Kidney epithelial cell (primary cell): ENCODE measurements at regions not wholly inside any gene's neighbourhood (a gene's known extent, or its start where the extent isn't known, plus 50 kb on each side); places are given as distances from the start of the nearest gene placed in this dataset.
A peak's percentile ranks its signal among the peaks of the same experiment; 100 is the strongest.

Experiments used
- DNase-seq: peaks from one replicate; pipeline ENCODE4 v3.0.0-alpha.2; 2010; ENCODE audit warnings: low read depth
- H3K27me3 ChIP-seq: 2 replicates; pipeline ENCODE4 v1.6.0; 2011; ENCODE audit warnings: low read length; ENCODE audit not compliant: control insufficient read depth, insufficient read depth
- H3K36me3 ChIP-seq: 2 replicates; pipeline ENCODE4 v1.5.1; 2011; ENCODE audit warnings: low read length; ENCODE audit not compliant: control insufficient read depth, insufficient read depth
- H3K4me3 ChIP-seq: 2 replicates; pipeline ENCODE4 v1.5.1; 2011; ENCODE audit warnings: low read depth, mild to moderate bottlenecking, control low read depth, low read length
- TF ChIP-seq, protein P1 (sequence below): IDR thresholded peaks from 2 replicates; pipeline ENCODE4 v1.5.1; 2011; ENCODE audit warnings: mild to moderate bottlenecking, moderate library complexity, low read length, control low read depth, inconsistent platforms; ENCODE audit not compliant: insufficient read depth, poor library complexity, severe bottlenecking

DNA sequence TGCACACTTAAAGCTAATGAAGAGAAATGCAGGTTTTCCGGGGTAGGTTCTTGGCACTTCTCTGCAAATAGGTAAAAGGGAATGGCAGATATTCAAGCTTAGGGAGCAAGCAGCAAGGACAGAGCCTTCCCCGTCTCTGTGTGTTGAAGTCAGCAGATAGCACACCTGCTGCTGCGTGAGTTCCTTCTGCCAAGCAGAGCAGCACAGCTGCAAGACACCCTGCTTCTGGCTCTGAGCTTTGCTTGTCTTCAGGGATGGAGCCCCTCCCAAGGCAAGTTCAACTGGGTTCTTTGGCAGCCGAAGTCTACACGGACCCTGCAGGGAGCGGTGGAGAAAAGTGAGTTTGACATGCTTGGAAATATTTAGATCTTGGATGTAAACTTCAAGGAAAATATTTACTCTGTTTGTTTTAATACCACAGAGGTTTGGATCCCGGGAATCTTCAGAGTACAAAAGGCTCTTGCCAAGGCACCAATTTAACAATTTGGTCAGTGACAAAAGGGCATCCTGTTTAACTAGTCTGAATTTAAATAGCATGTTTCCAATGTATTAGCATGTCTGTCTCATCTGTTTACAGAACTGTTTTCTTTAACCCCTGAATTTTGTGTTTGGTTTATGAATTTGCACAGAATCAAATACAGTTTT lies 113.4 kb upstream of the KCNJ16 start:
- H3K36me3 ChIP-seq, result no peaks in the 10 kb centered on the region
- DNase-seq, result no peak
- no peaks in the 10 kb centered on the region for H3K27me3 ChIP-seq
- no peak overlapping the region for H3K4me3 ChIP-seq
- TF ChIP-seq, protein P1, sequence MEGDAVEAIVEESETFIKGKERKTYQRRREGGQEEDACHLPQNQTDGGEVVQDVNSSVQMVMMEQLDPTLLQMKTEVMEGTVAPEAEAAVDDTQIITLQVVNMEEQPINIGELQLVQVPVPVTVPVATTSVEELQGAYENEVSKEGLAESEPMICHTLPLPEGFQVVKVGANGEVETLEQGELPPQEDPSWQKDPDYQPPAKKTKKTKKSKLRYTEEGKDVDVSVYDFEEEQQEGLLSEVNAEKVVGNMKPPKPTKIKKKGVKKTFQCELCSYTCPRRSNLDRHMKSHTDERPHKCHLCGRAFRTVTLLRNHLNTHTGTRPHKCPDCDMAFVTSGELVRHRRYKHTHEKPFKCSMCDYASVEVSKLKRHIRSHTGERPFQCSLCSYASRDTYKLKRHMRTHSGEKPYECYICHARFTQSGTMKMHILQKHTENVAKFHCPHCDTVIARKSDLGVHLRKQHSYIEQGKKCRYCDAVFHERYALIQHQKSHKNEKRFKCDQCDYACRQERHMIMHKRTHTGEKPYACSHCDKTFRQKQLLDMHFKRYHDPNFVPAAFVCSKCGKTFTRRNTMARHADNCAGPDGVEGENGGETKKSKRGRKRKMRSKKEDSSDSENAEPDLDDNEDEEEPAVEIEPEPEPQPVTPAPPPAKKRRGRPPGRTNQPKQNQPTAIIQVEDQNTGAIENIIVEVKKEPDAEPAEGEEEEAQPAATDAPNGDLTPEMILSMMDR, result no peak

DNA sequence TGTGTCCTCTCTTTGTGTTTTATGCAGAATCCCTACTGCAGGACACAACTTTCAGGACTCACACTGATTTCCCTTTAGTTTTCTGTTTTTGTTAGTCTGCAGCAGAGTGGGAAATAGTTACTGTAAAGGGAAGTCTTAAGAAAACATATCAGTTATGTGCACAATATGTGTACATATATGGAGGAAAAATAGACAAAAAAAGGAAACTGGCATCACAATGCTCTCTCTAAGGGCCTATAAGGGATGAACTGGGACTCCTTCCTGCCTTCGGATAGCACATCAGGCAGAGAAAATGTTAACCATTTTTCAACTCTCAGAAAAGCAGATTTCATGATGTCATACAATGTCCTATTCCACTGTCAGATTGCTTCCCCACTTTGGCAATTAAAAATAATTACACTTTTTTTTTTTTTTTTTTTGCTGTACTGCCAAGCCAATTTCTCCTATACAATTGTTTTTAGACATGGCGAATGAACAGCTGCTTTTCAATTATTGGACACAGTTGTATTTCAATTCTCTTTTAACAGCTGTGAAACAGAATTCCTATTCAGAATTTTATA lies 112.5 kb upstream of the KCNJ16 start:
- Histone ChIP-seq H3K4me3 (no peak overlapping the region), H3K36me3 (no peaks in the 10 kb centered on the region), H3K27me3 (no peaks in the 10 kb centered on the region)
- DNase-seq, result no peak
- TF ChIP-seq, protein P1, result no peak

DNA sequence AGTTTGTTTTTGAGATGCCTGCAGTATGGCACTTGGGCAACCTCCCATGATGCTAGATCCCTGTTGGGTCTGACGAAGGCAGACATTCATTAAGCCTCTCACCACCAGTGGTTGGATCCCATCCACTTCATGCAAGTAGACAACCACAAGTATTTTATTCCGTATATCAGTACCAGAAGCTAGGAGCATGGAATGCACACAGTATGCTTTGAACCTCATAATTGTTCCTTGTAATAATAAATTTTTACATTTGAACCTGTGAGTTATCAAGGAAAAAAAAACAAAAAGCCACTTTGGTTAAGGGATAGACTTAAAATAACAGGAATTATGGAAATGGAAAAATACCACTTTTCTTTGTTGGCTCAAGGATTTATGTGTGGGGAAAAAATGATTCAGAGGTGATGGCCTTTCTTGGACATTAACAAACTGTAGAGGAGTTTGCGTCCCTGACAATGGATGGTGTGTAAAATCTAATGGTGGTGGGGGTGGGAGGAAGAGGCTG lies 107.1 kb upstream of the KCNJ16 start:
- DNase-seq, result peak; percentile 31
- Histone ChIP-seq H3K4me3 (no peak overlapping the region), H3K27me3 (no peaks in the 10 kb centered on the region), H3K36me3 (no peaks in the 10 kb centered on the region)
- TF ChIP-seq, protein P1, result no peak

DNA sequence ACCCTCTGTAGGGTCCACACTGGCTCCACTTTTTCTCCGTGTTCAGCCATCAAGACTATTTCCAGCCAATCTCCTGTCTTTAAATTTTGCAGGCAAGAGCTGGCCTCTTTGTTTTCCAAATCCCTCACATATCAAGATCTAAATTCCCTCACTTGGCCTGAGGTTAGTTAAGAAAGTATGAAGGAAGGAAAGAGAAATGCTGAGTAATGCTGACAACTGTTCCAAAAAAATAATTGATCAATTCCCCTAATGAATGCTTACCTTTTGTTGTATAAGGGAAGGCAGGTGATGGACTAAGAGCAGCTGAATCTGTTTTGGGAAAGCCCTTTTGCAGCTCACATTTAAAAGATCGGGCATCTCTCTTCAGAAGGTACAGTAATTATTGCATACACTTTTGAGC lies 105.1 kb upstream of the KCNJ16 start:
- no peaks in the 10 kb centered on the region for H3K27me3 ChIP-seq
- H3K36me3 ChIP-seq, result no peaks in the 10 kb centered on the region
- H3K4me3 ChIP-seq, result no peak overlapping the region
- no peak for DNase-seq
- TF ChIP-seq, protein P1, result no peak

DNA sequence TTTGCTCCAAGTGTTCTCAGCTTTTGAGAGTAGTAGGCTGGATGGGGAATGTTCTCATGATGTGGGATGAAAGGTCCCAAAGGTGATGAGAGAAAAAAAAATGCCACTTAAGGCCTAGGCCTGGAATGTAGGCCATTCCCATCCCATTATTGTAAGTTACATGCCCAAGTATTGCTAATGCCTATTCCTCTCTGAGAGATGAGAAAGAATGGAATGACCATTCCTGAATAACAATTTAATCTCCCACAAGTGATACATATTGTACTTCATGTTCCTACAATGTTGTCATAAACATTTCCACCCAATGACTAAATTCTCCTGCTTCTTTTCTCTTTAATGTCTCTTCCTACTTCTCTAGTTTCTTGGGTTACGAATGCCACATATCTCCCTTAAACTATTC lies 102.8 kb upstream of the KCNJ16 start:
- TF ChIP-seq, protein P1, result no peak
- Histone ChIP-seq H3K27me3 (no peaks in the 10 kb centered on the region), H3K36me3 (no peaks in the 10 kb centered on the region), H3K4me3 (no peak overlapping the region)
- DNase-seq, result no peak

DNA sequence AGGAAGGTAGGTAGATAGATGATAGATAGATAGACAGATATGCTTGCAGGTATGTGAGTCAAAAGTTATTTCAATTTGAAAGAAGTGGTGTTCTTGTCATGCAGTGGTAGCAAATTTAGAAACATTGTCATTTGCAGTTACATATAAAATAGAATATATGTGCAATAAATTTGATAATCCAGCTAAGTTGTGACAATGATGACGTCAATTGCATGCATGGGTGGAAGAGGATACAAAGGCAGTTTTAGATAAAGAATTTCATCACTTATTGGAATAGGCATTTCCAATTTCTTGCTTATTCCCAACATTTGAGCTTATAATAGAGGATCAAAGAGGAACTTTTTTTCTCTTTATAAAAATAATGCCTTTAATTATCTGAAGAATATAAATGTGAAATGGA lies 99.2 kb upstream of the KCNJ16 start:
- Histone ChIP-seq H3K36me3 (no peaks in the 10 kb centered on the region), H3K27me3 (no peaks in the 10 kb centered on the region), H3K4me3 (no peak overlapping the region)
- TF ChIP-seq, protein P1, result no peak
- no peak for DNase-seq
